ENCODE measurements at regions not wholly inside any gene's neighbourhood (a gene's known extent, or its start where the extent isn't known, plus 50 kb on each side); places are given as distances from the start of the nearest gene placed in this dataset.

DNA sequence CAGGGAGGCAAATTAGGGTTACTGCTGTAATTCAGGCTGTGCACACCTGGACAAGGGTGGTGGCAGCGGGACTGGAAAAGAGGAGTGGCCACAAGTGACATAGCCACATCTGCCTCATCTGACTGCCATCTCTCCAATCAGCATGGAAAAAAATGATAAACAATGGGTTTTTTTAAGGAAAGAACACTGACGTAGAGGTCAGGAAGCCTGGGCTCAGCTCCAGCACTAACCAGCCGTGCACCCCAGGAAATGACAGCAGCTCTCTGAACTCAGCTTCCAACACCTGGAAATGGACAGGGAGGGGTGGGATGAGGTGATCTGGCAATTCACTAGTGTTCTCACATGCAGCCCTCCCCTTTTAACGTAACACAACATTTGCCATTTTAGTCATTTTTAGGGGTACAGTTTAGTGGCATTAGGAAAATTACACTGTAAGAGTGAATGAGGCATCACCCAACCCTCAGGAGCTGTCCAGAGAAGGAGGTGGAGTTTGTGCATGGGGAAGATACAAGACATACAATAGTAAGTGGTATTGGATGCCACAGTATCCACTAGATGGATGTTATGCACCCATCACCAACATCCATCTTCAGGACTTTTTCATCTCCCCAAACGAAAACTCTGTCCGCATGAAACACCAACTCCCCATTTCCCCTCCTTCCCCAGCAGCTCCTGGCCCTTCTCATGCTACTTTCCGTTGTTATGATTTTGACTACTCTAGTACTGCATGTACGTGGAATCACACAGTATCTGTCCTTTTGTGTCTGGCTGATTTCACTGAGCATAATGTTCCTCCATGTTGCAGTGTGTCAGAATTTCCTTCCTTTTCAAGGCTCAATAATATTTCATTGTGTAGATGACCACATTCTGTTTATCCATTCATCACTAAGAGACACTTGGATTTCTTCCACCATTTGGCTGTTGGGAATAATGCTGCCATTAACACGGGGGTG, 215.5 kb upstream of the ECI2 start:
- TF ChIP-seq CTCF (IDR thresholded peaks at IDR 0.05) (no peak), POLR2AphosphoS5 (IDR thresholded peaks at IDR 0.05; ENCODE audit: low read depth, low read length) (no peak)

Measured in Panc1 (cell line).